ENCODE measurements at regions not wholly inside any gene's neighbourhood (a gene's known extent, or its start where the extent isn't known, plus 50 kb on each side); places are given as distances from the start of the nearest gene placed in this dataset.

DNA sequence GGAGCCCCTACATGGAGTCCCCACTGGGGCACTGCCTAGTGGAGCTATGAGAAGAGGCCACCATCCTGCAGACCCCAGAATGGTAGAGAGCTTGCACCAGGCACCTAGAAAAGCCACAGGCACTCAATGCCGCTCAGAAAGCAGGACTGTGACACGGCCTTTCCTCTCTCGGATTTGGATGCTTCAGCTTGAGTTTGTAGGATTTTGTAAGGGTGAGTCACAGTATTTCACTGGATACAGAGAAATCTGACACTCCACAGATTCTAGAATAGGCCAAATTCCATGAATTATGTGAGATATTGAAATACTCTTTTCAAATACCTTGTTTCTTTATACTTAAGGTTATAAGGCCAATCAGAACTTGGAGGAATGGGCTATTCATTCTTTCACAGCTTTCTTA lies 424.5 kb downstream of the HTR1B start:
- no peak for TF ChIP-seq TARDBP (IDR thresholded peaks at IDR 0.05)
- no peak for TF ChIP-seq HDGF (IDR thresholded peaks at IDR 0.05; ENCODE audit: borderline replicate concordance)
- TF ChIP-seq FOXK2 (IDR thresholded peaks at IDR 0.05): no peak
- no peak for TF ChIP-seq FOXA1 (IDR thresholded peaks at IDR 0.05)
- no peak for TF ChIP-seq FOXM1 (IDR thresholded peaks at IDR 0.05; ENCODE audit: borderline replicate concordance)
- TF ChIP-seq BHLHE40 (IDR thresholded peaks at IDR 0.05; ENCODE audit: borderline replicate concordance): no peak
- no peak for TF ChIP-seq CTBP1 (IDR thresholded peaks at IDR 0.05; ENCODE audit: borderline replicate concordance)
- no peak for TF ChIP-seq SP1 (IDR thresholded peaks at IDR 0.05)
- TF ChIP-seq ARNT (IDR thresholded peaks at IDR 0.05): no peak
- no peak for TF ChIP-seq ELF4 (IDR thresholded peaks at IDR 0.05)
- TF ChIP-seq NFRKB (IDR thresholded peaks at IDR 0.05): no peak
- TF ChIP-seq SUZ12 (IDR thresholded peaks at IDR 0.05): no peak
- TF ChIP-seq, protein P1, sequence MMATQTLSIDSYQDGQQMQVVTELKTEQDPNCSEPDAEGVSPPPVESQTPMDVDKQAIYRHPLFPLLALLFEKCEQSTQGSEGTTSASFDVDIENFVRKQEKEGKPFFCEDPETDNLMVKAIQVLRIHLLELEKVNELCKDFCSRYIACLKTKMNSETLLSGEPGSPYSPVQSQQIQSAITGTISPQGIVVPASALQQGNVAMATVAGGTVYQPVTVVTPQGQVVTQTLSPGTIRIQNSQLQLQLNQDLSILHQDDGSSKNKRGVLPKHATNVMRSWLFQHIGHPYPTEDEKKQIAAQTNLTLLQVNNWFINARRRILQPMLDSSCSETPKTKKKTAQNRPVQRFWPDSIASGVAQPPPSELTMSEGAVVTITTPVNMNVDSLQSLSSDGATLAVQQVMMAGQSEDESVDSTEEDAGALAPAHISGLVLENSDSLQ (IDR thresholded peaks at IDR 0.05): no peak
- TF ChIP-seq LEF1 (IDR thresholded peaks at IDR 0.05; ENCODE audit: borderline replicate concordance): no peak

All from HEK293T (cell line).